Astrocyte (in vitro differentiated cells and primary cell): ENCODE measurements at regions not wholly inside any gene's neighbourhood (a gene's known extent, or its start where the extent isn't known, plus 50 kb on each side); places are given as distances from the start of the nearest gene placed in this dataset.

ENCODE experiments used
- EZH2 ChIP-seq: IDR thresholded peaks from 2 replicates; pipeline ENCODE4 v1.6.1; 2012; ENCODE audit warnings: mild to moderate bottlenecking, low read length, inconsistent platforms; ENCODE audit not compliant: insufficient read depth
- TF ChIP-seq, protein P1 (sequence below): IDR thresholded peaks from 2 replicates; pipeline ENCODE4 v1.5.1; 2011; ENCODE audit warnings: low read depth, mild to moderate bottlenecking, inconsistent platforms, low read length, moderate library complexity; ENCODE audit not compliant: insufficient read depth

DNA sequence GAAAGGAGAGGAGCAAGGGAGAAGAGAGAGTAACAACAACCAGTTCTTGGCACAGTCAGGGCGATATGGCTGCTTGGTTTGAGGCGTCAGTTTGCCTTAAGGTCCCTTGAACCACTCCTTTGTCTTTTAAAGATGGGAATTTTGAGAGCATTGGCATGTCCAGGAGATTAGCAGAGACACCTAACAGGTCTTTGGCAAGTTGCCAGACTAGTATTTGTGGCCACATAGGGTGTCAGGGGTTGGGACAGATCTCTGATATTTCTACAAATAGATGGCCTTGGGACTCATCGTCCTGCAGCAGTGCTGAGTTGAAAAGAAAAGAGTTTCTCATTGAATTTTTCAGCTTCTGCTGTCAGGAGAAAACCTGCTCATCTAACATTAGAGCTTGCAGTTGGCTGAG lies 55.3 kb upstream of the KCND3 start:
- TF ChIP-seq, protein P1, sequence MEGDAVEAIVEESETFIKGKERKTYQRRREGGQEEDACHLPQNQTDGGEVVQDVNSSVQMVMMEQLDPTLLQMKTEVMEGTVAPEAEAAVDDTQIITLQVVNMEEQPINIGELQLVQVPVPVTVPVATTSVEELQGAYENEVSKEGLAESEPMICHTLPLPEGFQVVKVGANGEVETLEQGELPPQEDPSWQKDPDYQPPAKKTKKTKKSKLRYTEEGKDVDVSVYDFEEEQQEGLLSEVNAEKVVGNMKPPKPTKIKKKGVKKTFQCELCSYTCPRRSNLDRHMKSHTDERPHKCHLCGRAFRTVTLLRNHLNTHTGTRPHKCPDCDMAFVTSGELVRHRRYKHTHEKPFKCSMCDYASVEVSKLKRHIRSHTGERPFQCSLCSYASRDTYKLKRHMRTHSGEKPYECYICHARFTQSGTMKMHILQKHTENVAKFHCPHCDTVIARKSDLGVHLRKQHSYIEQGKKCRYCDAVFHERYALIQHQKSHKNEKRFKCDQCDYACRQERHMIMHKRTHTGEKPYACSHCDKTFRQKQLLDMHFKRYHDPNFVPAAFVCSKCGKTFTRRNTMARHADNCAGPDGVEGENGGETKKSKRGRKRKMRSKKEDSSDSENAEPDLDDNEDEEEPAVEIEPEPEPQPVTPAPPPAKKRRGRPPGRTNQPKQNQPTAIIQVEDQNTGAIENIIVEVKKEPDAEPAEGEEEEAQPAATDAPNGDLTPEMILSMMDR: no peak
- TF ChIP-seq EZH2: no peak
